ENCODE measurements at regions not wholly inside any gene's neighbourhood (a gene's known extent, or its start where the extent isn't known, plus 50 kb on each side); places are given as distances from the start of the nearest gene placed in this dataset.

DNA sequence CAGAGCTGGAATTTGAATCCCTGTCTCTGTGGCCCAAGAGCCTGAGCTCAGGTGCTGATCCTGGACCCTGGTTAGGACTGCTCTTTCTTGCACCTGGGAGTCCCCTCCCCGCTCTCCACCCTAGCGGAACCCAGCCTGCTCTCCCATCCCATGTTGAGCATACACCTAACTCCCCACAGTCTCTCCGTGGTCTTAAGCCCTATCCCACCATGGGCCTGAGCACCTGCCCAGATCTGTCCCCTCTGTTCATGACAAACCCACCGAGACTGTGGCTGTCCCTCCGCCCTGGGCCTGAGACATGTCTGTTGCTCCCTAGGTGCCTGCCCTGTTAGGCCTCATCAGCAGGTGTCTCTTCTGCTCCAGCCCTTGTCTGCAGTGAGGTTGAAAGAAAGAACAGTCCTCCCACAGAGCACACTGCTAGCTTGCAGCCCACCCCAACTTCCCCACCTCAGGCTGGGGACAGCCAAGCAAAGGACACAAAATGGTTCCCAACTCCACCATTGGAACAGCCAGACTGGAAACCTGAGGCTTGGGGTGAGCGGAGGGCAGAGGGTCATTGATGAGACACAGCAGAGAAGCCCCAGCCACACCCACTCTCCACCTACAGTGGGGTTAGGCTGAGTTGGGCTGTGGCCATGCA is 118.5 kb downstream of the MATN1 start:
- TF ChIP-seq POLR2A (IDR thresholded peaks at IDR 0.05; ENCODE audit: low read depth, low read length) (no peak), POLR2AphosphoS5 (IDR thresholded peaks at IDR 0.05; ENCODE audit: low read depth, low read length) (no peak), TAF1 (IDR thresholded peaks at IDR 0.05; ENCODE audit: low read depth, low read length) (no peak), POU2F2 (IDR thresholded peaks at IDR 0.05; ENCODE audit: low read depth, low read length) (no peak)
